ENCODE measurements at regions not wholly inside any gene's neighbourhood (a gene's known extent, or its start where the extent isn't known, plus 50 kb on each side); places are given as distances from the start of the nearest gene placed in this dataset.
"Not testable (repeated sequence)": the region's sequence is repeated elsewhere in the genome, so short reads cannot be mapped to it uniquely, and the experiment has no call there.

DNA sequence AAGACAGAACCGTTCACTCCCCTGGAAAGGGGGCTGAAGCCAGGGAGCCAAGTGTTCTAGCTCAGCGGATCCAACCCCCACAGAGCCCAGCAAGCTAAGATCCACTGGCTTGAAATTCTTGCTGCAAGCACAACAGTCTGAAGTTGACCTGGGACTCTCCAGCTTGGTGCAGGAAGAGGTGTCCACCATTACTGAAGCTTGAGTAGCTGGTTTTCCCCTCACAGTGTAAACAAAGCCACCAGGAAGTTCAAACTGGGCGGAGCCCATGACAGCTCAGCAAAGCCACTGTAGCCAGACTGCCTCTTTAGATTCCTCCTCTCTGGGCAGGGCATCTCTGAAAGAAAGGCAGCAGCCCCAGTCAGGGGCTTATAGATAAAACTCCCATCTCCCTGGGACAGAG lies 132.8 kb upstream of the SPRED1 start:
- DNase-seq = not testable (repeated sequence)

DNA sequence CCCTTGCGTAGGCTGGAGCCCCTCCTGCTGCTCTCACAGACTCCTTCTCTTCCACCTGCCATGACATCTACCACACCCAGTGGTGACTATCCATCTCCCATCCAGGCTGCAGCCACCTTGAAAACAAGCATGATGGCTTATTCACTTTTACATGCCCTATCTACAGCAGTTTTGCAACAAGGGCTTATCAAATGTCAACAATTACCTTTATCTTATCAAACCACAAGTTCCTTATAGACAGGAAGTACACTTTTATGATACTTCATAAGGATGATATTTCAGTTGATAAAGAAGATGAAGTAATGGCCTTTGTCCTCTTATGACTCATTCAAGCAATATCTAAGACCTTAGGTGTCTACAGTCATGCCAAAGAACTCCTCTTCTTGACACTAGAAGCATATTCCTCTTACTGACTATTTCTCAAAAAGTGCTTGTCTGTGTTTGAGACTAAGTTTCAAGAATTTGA lies 125.3 kb upstream of the SPRED1 start:
- no peak for DNase-seq

DNA sequence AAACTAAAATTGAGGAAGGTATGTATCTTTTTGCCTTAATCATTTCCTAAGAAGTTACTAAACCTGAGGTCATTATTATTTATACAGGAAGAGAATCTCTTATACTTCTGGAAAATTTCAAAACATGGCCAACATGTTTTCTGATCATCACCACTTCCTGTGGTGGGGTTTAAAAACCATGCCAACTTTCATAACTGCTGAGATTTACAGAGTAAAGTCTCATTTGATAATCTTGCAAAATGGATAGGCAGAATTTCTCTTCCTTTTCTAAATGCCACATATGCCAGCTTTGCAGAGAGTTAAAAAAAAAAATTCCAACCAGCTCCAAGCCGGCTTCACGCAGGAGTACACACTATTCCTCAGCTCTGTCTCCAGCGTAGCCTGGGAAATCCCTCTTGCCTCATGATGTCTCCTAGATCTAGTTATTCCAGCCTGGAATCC lies 124.3 kb upstream of the SPRED1 start:
- DNase-seq = peak in 6 of 56 donors; percentile 1 to 12 (median 4)

DNA sequence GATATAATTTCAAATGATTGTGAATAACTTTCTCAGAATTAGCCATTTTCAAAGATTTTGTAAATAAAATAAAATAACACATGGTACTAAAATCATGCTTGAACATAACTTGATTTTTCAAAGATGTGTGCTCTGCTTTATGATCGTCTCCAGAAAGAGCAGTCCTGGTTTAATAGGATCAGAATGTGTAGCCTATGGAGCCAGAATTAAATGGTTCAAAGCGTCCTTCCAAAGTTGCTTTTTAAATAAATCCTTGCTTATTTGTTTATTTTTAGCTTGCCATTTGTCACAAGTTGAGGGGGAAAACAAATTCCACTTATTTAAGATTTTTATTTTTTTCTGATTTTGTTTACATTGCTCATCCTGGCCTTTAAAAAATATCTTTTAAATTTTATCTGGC lies 123.7 kb upstream of the SPRED1 start:
- DNase-seq = no peak

DNA sequence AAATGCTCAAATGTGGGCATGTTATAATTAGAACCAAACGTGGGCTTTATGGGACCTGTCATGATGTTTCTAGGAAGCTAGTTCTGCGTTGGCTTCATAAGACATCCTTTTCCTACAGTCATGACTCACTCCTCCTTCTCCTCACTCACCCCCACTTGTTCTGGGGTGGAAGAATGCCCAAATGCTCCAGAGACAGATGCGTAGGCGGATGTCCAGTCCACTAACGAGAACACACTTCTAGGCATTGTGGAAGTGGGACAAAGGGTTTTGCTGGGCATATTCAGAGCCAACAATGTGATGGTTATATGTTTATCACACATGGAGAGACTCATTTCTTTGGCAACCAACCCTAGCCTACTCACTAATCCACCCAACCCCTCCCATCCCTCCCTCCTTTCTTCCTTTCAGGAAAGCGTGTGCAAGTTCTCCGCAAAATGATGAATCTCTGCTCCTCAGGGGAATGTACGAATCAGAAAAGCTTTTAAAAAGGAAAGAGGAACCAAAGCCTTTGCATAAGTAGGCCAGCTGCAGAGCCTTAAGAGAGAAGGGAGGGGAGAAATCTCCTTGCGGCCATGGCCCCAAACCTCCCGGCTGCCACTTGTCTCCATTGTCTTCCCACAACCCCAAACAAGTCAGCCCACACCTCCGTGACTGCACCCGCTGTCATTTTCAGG lies 123.0 kb upstream of the SPRED1 start:
- peak in 49 of 56 donors; percentile 25 to 90 (median 54) for DNase-seq

DNA sequence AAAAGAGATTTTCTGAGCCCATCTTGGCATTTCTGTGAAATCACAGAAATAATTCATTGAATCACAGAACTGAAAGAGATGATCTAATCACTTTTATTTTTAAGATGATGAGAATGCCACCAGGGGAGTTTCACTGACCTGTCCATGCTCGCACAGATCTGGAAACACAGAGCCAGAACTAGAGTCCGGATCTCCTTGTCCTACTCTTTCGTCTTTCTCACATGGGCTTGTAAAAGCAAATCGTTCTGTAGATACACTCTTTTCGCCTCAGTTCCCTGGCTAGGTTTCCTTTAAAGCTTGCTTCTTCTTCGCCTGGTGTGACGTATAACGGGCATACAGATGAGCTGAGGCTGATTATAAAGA lies 122.5 kb upstream of the SPRED1 start:
- DNase-seq = peak in 2 of 56 donors; percentile 31 to 53

DNA sequence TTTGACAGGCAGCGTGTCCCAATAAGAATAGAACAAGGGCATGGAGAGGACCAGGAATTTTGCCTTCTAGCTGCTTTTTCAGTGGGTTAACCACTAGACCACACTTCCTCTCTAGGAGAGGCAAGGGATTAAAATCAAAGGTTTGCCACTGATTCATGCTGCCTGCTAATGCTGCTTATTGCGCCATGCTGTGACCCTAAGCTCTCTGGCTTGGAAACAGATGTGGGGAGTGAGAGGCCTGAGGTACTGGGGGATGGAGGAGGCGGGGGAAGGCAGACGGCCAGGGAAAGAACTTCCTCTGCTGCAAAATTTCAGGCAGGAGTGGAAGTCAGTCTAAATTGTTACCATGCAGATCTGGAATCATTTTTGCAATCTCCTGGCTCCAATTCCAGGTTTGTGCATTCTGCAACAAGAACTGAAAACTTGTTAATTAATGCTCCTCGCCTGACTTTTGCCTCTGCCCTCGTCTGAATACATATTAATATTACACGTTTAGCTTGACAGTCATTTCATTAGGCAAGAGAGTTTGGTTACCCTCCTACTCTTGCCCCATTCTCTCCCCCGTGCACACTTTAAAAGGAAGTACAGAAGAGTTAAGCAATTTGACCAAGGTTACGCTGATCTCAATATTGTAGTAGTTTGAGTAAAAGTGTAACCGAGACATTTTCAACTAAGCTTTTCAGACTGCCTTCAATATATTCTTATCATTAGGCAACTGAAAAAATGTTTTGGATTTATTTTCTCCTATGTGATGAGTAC lies 121.7 kb upstream of the SPRED1 start:
- DNase-seq = peak in 46 of 56 donors; percentile 2 to 66 (median 35)

DNA sequence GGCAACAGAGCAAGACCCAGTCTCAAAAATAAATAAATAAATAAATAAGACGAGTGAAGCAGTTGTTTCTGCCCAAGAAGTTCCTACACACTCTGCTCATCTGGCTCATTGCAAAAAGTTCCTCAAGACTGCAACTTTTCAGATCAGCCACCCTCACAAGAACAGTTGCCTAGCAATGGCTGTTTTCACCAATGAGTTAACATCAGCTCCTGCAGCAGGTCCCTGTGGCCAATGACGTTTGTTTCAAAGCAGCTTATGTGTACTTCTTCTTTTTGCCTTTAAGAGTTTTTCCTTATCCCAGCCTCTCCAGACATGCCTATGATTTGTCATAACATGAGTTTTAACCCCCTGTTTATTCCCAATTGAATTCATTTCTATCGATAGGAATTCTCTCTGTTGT lies 118.4 kb upstream of the SPRED1 start:
- peak in 1 of 56 donors; percentile 4 for DNase-seq

DNA sequence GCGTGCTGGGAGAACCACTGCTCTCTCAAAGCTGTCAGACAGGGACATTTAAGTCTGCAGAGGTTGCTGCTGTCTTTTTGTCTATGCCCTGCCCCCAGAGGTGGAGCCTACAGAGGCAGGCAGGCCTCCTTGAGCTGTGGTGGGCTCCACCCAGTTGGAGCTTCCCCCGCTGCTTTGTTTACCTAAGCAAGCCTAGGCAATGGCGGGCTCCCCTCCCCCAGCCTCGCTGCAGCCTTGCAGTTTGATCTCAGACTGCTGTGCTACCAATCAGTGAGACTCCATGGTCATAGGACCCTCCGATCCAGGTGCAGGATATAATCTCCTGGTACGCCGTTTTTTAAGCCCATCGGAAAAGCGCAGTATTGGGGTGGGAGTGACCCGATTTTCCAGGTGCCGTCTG lies 110.4 kb upstream of the SPRED1 start:
- not testable (repeated sequence) for DNase-seq

DNA sequence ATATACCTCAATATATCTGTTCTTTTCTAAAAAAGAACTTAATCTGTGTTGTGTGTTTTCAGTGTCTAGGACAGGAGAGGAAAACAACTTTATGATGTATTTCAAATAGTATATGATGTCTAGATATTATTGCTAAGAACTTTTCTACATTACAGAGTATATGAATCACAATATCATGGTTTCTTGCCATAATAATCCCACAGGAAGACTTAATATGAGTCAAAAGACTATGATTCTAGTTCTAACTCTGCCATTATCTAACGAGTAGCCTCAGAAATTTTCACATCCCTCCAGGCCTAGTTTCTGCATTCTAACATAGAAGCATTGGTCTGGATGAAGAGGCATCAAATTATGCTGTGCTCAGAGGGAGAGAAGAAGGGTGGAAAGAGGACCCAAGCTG lies 107.7 kb upstream of the SPRED1 start:
- no peak for DNase-seq

DNA sequence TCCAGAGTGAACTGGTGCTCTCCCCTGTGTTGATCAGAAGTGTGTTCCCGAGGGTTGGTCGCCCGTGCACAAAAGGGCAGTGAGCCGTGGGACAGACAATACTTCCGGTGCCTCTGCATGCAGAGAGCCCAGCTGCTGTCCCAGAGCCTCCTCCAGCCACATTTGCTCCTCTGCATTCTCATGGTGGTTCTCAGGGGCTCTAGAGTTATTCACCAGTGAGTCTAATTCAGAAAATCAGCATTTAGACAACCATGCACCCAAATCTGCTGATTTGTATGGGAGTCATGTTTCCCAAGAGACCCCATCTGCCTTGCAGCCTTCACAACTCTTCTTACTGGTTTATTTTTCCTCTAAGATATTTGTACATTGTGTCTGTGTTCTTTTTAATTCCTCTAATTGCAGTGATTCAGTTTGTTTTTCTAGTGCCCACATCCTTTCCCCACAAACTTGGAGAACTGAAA lies 107.0 kb upstream of the SPRED1 start:
- DNase-seq = peak in 16 of 56 donors; percentile 3 to 37 (median 8)

DNA sequence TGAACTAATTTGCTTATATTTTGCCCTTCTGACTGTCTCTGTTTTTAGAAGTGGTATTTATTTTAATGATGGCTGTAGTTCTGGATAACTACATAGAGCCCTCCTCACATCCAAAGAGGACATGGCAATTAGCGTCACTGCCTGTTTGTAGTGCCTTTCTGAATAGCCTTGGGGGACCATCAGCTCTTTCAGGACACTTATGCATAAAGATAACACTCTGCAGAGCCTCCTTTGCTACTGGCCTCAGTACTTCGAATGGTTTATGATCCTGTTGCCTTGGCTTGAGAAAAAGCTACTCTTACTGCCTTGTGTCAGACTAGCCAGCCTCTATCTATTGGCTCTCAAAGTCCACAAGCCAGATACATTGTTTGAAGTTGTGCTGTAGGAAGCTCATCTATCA lies 105.4 kb upstream of the SPRED1 start:
- no peak for DNase-seq

DNA sequence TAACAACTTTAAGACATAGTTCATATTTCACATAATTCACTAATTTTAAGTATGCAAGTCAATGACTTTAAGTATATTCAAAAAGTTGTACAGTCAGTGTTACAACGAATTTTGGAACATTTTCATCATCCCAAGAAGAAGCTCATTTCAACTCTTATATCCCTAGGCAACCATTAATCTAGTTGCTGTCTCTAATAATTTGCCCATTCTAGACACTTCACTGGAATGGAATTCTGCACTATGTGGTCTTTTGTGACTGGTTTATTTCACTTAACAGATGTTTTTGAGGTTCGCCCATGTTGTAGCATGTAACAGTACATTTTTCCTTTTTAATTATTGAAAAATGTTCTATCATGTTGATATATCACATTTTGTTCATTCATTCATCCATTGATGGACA lies 104.2 kb upstream of the SPRED1 start:
- DNase-seq = no peak

DNA sequence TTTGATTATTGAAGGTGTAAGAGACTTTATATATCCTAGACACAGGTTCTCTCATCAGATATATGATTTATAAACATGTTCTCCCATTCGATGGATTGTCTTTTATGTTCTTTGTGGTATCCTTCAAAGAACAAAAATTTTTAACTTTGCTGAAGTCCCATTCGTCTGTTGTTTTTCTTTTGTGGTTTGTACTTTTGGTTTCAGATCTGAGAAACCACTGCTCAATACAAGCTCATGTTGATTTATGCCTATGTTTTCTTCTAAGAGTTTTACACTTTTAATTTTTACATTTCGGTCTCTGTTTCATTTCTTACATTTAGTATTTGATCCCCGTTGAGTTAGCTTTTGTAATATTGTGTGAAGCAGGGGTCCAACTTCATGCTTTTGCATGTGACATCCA lies 103.3 kb upstream of the SPRED1 start:
- no peak for DNase-seq

DNA sequence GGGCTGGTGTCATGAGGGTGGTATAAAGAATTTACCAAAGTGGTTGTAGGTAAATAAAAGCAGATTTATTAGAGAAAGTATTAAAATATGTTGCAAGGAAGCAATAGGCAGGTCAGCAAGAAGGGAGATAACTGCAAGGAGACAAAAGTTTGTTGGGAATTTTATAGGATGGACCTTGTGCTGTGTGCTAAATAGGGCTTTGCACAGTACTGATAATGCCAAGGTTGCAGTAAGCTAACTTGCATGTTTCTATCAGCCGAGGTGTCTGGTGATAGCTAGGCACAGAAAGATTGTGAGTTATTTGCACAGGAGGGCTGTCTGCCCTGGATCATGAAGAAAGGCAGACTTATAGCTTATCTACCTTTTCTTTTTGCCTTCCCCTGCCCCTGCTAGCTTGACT lies 102.5 kb upstream of the SPRED1 start:
- DNase-seq = no peak

DNA sequence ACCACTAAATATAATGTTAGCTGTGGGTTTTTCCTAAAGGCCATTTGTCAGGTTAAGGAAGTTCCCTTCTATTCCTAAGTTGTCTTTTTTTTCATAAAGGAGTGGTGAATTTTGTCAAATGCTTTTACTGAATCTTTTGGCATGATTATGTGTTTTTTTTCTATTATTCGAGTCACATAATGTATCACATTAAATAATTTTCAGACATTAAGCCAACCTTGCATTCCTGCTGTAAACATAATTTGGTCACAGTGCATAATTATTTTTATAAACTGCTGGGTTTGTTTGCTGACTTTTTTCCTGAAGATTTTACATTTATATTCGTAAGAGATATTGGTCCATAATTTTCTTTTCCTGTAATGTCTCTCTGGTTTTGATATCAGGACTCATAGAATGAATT lies 101.8 kb upstream of the SPRED1 start:
- no peak for DNase-seq

DNA sequence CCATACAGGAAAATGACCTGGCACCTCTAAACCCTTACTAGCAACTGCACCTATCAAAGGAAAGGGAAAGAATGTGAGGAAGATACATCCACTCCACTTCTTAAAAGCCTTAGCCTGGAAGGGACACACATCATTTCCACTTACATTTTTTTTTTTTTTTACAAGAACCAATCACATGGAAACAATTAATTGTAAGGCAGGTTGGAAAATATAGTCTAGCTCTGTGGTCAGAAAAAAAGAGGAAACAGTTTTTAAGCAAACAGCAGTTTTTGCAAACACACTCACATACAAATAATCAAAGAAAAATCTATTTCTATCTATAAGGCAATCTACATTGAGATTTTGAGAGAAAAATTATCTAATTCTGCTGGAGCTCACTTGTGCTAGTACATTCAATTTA lies 98.9 kb upstream of the SPRED1 start:
- DNase-seq = no peak

DNA sequence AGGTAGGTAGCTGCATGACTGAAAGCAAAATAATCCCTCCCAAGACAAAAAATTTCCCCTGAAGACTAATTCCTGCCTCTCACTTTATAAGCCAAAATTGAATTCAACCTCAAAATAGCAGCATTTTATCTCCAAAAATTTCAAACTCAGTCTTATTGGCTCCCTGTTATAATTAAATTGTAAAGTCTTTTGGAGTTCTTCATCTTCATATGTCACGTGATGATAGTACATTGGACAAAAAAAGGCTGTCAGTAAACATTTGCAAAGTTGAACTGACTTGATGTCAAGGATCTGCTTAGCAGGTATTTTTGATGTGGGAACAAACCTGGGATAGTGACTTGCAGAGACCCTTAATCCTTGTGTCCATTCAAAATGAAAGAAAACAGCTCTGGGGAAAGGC lies 98.4 kb upstream of the SPRED1 start:
- no peak for DNase-seq

DNA sequence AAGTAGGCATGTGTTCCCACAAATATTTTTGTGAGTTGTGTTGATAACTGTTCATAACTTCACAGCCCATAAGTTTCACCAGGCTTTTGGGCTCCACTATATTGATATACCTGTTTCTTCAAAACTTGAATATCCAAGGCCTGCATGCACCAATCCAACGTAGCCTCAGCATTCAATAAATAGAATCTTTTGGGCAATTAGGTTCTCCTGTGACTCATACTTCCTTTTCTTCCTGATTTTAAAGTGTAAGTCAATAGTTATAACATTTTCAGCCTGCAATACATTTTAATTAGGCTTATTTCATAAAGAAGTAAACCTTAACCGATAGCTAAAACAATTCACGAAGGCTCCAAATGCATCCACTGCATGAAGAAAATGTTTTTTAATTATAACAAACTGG lies 97.8 kb upstream of the SPRED1 start:
- DNase-seq = no peak

DNA sequence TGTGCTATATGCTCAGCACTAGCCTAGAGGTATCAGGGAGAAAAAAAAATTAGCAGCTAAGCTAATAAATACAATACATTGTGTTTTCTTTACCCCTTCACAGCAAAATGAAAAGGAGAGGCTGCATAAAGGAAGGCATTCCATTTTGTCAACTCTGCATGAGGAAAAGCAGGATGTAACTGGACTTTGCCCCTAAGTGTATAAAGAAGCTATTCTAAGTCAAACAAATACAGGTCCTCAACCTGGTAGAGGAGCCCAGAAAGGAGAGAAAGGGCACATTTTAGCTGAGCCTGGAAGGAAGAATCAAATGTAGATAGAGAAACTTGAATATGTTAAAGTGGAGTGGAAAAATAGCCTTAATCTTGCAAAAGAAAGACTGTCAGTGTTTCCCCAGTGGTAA lies 89.0 kb upstream of the SPRED1 start:
- DNase-seq = no peak

DNA sequence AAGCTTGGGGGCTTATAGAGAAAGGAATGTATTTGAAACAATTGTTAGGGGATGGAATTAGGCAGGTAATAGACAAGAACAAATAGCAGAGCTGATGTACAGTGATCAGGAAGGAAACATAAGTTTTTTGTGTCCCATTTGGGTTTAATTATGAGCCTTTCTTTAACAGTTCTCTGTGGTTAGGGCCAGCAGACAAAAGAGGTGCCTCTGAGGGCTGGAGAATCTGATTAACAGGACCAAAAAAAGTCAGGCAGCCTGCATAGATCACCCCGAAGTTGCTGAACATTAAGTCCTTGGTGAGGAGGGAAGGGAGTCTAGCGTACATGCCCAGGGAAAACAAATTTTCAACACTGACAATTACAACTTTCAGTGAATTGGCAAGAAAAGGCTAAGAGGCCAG lies 88.6 kb upstream of the SPRED1 start:
- no peak for DNase-seq

DNA sequence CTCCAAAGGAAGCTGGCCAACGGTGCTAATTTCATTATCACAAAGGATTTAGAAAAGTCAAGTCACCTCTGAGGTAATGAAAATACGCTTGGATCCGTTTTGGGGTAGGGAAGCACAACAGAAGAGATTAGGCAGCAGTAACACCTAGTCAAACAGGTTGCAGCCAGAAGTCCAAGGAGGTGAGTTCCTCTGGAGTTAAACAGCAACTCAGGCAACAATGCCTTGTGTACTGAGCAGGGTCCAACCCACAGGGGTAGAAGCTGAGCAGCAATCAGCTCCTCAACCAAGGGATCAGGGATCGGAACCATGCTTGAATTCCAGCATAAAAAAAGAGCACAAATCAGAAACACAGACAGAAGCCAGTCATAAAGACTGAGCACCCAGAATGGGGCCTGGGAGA lies 88.1 kb upstream of the SPRED1 start:
- no peak for DNase-seq

DNA sequence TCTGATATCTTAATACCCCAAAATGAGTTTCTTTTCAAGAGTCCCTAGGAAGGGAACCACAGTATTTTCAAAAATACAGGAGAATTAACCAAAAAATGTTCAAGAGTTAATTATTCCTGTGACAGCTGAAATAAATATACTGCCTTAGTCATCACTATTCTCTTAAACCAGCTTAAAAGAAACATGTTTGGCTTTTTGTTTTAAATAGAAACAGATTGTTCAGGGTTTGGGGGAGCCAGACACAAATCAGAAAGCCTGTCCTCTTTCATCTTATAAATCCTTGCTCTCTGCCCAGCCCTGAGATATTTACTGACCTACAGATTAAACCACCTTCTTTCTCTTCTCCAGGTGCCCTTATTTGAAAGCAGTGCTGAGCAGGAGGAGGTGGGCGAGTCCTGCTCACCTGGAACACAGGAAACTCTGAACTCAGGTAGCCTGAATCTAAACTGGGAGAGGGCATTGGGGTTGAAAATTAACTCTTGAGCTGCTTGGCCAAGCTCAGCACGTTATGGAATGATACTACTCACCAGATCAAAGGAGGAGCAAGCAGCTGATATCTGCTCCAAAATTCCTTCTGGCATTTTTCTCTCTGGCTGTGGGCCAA lies 84.1 kb upstream of the SPRED1 start:
- DNase-seq = no peak
